Stimulated activated CD8-positive, alpha-beta memory T cell treated with anti-CD3 and anti-CD28 coated beads, Interleukin-2, amount 100 ng/mL, for 48 hours (primary cell): ENCODE measurements at regions not wholly inside any gene's neighbourhood (a gene's known extent, or its start where the extent isn't known, plus 50 kb on each side); places are given as distances from the start of the nearest gene placed in this dataset.
"Not testable (repeated sequence)": the region's sequence is repeated elsewhere in the genome, so short reads cannot be mapped to it uniquely, and the experiment has no call there.

Experiments
- DNase-seq, 2 donors: peaks; one replicate each; pipeline ENCODE4 v3.0.0-alpha.2; 2020; ENCODE audit warnings: low read depth in 2 of 2

GRCh38 chr15:62907275-62907674 lies 135.3 kb upstream of the TPM1 start:
- DNase-seq: no peak

GRCh38 chr15:62908341-62908740 lies 134.2 kb upstream of the TPM1 start:
- not testable (repeated sequence) for DNase-seq

GRCh38 chr15:62909257-62909656 lies 133.3 kb upstream of the TPM1 start:
- DNase-seq: no peak

GRCh38 chr15:62912282-62912681 lies 130.3 kb upstream of the TPM1 start:
- no peak for DNase-seq

- DNase-seq: no peak
Measured at GRCh38 chr15:62912808-62913207, 129.7 kb upstream of the TPM1 start.

GRCh38 chr15:62913246-62913645 lies 129.3 kb upstream of the TPM1 start:
- no peak for DNase-seq

GRCh38 chr15:62914461-62915079 lies 128.0 kb upstream of the TPM1 start:
- no peak for DNase-seq

- no peak for DNase-seq
Measured at GRCh38 chr15:62920682-62921502, 121.7 kb upstream of the TPM1 start.

- DNase-seq: no peak
Measured at GRCh38 chr15:62922514-62922913, 120.0 kb upstream of the TPM1 start.

- DNase-seq: no peak
Measured at GRCh38 chr15:62925875-62926274, 116.7 kb upstream of the TPM1 start.

- no peak for DNase-seq
Measured at GRCh38 chr15:62927196-62927595, 115.4 kb upstream of the TPM1 start.

- DNase-seq: no peak
Measured at GRCh38 chr15:62927836-62928235, 114.7 kb upstream of the TPM1 start.

- no peak for DNase-seq
Measured at GRCh38 chr15:62928242-62928999, 114.1 kb upstream of the TPM1 start.

GRCh38 chr15:62929000-62929357 lies 113.6 kb upstream of the TPM1 start:
- DNase-seq: no peak

GRCh38 chr15:62931650-62932049 lies 110.9 kb upstream of the TPM1 start:
- DNase-seq: no peak

GRCh38 chr15:62932436-62932835 lies 110.1 kb upstream of the TPM1 start:
- DNase-seq: no peak

GRCh38 chr15:62933386-62933785 lies 109.2 kb upstream of the TPM1 start:
- DNase-seq: no peak

GRCh38 chr15:62934236-62934971 lies 108.1 kb upstream of the TPM1 start:
- no peak for DNase-seq

GRCh38 chr15:62935300-62936081 lies 107.1 kb upstream of the TPM1 start:
- DNase-seq: no peak

- no peak for DNase-seq
Measured at GRCh38 chr15:62938825-62939224, 103.7 kb upstream of the TPM1 start.

GRCh38 chr15:62940093-62940754 lies 102.3 kb upstream of the TPM1 start:
- DNase-seq: no peak
